IMR-90 (cell line): ENCODE measurements at regions not wholly inside any gene's neighbourhood (a gene's known extent, or its start where the extent isn't known, plus 50 kb on each side); places are given as distances from the start of the nearest gene placed in this dataset.

Experiments
- POLR2A ChIP-seq: IDR thresholded peaks from 2 replicates; pipeline ENCODE4 v1.6.1; 2012; ENCODE audit warnings: mild to moderate bottlenecking, low read depth, low read length
- RCOR1 ChIP-seq: IDR thresholded peaks from 2 replicates; pipeline ENCODE4 v1.6.1; 2012; ENCODE audit warnings: mild to moderate bottlenecking, low read length, improper control_type of control experiment; ENCODE audit not compliant: insufficient replicate concordance
- SMC3 ChIP-seq: fragments of 150-350 bp; IDR thresholded peaks from 2 replicates; pipeline ENCODE4 v1.6.1; 2016; ENCODE audit warnings: low read depth, mild to moderate bottlenecking, antibody characterized with exemption, low read length, moderate library complexity
- TF ChIP-seq, protein P1 (sequence below): conservative IDR thresholded peaks from 2 replicates; pipeline ENCODE4 v1.5.1; 2012; ENCODE audit warnings: mild to moderate bottlenecking, low read depth, low read length, improper control_type of control experiment
- TF ChIP-seq, protein P2 (sequence below): fragments of 150-350 bp; IDR thresholded peaks from 2 replicates; pipeline ENCODE4 v1.6.1; 2017; ENCODE audit warnings: mild to moderate bottlenecking, antibody characterized with exemption, low read length, low read depth

DNA sequence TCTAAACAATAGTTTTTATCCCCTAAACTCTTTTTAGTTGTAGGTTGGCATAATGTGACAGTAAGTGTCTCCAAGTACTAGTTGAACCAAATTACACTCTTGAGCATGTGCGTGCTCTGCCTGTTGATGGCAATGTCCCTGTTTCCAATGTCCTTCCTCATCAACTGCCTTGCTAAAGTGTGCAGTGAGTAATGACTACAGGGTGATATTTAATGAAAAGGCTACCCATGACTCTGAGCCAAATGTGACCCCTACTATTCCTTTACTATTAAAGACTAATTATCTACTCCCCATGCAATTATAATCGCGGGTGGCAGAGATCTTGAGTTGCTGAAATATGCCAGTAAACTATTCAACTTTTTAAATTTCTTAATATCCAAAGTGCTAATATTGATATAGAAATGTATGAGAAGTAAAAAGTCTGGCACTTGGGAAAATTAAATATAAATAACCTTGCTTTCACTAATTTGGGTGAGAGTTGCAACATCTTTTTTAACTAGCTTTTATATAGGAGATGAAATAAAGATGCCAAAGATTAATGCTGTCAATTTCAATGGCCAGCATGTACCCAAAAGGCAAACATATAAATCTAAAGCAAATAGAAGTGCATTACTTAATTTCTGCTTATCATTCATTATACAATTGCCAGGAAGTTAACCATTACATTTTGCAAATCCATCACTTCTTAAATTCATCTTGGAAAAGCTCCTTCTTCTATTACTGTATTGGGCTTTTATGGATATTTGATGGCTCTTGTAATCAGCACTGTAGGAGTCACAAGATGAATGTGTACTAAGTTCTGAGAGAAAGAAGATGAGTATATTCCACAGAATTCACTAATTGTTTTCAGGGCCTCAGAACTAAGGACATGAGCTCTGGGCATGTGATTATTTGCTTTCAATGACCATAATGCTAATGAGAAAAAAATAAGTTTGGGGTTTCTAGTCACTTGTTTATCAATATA lies 518.2 kb upstream of the NAALADL2 start:
- TF ChIP-seq POLR2A: no peak
- no peak for TF ChIP-seq RCOR1
- TF ChIP-seq, protein P1, sequence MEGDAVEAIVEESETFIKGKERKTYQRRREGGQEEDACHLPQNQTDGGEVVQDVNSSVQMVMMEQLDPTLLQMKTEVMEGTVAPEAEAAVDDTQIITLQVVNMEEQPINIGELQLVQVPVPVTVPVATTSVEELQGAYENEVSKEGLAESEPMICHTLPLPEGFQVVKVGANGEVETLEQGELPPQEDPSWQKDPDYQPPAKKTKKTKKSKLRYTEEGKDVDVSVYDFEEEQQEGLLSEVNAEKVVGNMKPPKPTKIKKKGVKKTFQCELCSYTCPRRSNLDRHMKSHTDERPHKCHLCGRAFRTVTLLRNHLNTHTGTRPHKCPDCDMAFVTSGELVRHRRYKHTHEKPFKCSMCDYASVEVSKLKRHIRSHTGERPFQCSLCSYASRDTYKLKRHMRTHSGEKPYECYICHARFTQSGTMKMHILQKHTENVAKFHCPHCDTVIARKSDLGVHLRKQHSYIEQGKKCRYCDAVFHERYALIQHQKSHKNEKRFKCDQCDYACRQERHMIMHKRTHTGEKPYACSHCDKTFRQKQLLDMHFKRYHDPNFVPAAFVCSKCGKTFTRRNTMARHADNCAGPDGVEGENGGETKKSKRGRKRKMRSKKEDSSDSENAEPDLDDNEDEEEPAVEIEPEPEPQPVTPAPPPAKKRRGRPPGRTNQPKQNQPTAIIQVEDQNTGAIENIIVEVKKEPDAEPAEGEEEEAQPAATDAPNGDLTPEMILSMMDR: no peak
- TF ChIP-seq, protein P2, sequence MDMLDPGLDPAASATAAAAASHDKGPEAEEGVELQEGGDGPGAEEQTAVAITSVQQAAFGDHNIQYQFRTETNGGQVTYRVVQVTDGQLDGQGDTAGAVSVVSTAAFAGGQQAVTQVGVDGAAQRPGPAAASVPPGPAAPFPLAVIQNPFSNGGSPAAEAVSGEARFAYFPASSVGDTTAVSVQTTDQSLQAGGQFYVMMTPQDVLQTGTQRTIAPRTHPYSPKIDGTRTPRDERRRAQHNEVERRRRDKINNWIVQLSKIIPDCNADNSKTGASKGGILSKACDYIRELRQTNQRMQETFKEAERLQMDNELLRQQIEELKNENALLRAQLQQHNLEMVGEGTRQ: no peak
- TF ChIP-seq SMC3: no peak
